OCI-LY3 (cell line): ENCODE measurements at regions not wholly inside any gene's neighbourhood (a gene's known extent, or its start where the extent isn't known, plus 50 kb on each side); places are given as distances from the start of the nearest gene placed in this dataset.

ENCODE experiments used
- H2AFZ ChIP-seq: fragments of 200-600, 300-600 bp; shearing (Covaris generic); 2 replicates; pipeline ENCODE4 v1.6.0; 2014; ENCODE audit warnings: antibody characterized with exemption, low read depth, low read length
- H3K27ac ChIP-seq: fragments of 200-600, 300-600 bp; sonication (generic); 2 replicates; pipeline ENCODE4 v1.5.1; 2014; ENCODE audit warnings: mild to moderate bottlenecking, low read length, moderate library complexity, mixed read lengths
- H3K27me3 ChIP-seq: fragments of 200-600, 300-600 bp; sonication (generic); 2 replicates; pipeline ENCODE4 v1.6.1; 2014; ENCODE audit warnings: low read depth, low read length, mixed read lengths
- H3K36me3 ChIP-seq: fragments of 200-600, 300-600 bp; sonication (generic); replicated peaks from 2 replicates; pipeline ENCODE3; 2014; ENCODE audit warnings: low read depth, low read length, mixed read lengths
- H3K4me1 ChIP-seq: fragments of 300-600, 200-600 bp; sonication (generic); 2 replicates; pipeline ENCODE4 v1.6.1; 2014; ENCODE audit warnings: low read length, mixed read lengths
- H3K4me2 ChIP-seq: fragments of 200-600, 300-600 bp; sonication (generic); 2 replicates; pipeline ENCODE4 v1.6.1; 2014; ENCODE audit warnings: low read length, mixed read lengths
- H3K4me3 ChIP-seq: fragments of 300-600, 200-600 bp; sonication (generic); 2 replicates; pipeline ENCODE4 v1.5.1; 2014; ENCODE audit warnings: antibody characterized with exemption, mild to moderate bottlenecking, low read length, moderate library complexity
- H3K79me2 ChIP-seq: fragments of 300-600, 200-600 bp; shearing (Covaris generic); 2 replicates; pipeline ENCODE4 v1.6.1; 2014; ENCODE audit warnings: mild to moderate bottlenecking, low read length, mixed read lengths
- H3K9ac ChIP-seq: fragments of 300-600, 200-600 bp; shearing (Covaris generic); 2 replicates; pipeline ENCODE4 v1.6.0; 2014; ENCODE audit warnings: mild to moderate bottlenecking, low read length, moderate library complexity
- H3K9me3 ChIP-seq: fragments of 200-600, 300-600 bp; shearing (Covaris generic); 2 replicates; pipeline ENCODE4 v1.6.1; 2014; ENCODE audit warnings: low read length, mixed read lengths; ENCODE audit not compliant: insufficient read depth
- H4K20me1 ChIP-seq: fragments of 200-600, 300-600 bp; sonication (generic); 2 replicates; pipeline ENCODE4 v1.6.1; 2016; ENCODE audit warnings: low read length, mixed read lengths; ENCODE audit not compliant: insufficient read depth
- EZH2phosphoT487 ChIP-seq: fragments of 200-600 bp; shearing (Covaris generic); IDR thresholded peaks from 2 replicates; pipeline ENCODE4 v1.6.1; 2018; ENCODE audit warnings: antibody characterized with exemption, mixed run types, low read depth
- TF ChIP-seq, protein P1 (sequence below): fragments of 200-600, 300-600 bp; sonication (generic); IDR thresholded peaks from 2 replicates; pipeline ENCODE4 v1.5.1; 2014; ENCODE audit warnings: antibody characterized with exemption, low read length, low read depth

DNA sequence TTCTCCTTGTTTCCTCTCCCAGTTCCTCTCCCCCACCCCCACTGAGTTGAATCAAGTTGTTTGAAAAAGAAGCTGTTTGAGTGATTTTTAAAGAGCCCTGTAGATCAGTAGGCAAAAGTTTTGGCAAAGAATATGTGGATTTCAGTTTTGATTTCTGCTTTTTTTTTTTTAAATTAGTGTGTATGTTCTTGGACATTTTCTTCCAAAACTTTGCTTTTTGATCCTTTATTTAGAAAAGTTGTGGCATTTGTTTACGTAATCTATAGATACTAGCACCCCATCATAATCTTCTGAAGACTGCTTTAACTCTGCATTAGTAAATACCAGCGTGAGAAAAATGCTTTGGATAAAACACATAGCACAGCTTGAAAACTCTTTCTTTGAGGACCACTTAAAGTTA, 190.3 kb upstream of the SEL1L start:
- Histone ChIP-seq H3K27me3 (no peaks in the 10 kb centered on the region), H2AFZ (no peak overlapping the region), H4K20me1 (no peaks in the 10 kb centered on the region), H3K9ac (no peak overlapping the region), H3K4me1 (no peaks in the 10 kb centered on the region), H3K4me2 (no peak overlapping the region), H3K79me2 (no peaks in the 10 kb centered on the region), H3K36me3 (no peaks in the 10 kb centered on the region), H3K9me3 (no peaks in the 10 kb centered on the region), H3K4me3 (no peak overlapping the region), H3K27ac (no peak overlapping the region)
- no peak for TF ChIP-seq EZH2phosphoT487

DNA sequence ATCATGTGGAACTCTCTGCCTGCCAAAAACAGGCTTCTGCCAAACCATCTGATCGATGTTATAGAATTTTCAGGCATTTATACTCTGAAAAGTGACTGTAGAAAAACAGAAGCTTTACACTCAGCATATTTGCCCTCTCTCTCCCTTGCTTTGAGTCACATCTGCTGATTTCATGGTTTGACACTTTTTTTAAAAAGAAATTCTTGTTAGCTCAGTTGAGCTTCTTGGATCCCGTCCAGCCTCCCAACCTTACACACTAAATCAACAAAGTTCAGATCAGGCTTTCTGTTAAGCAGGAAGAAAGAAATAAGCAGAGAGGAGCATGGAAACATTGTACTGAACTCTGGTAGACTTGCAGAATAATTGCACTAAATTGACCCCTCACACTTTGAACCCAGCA, 193.6 kb upstream of the SEL1L start:
- Histone ChIP-seq H3K9me3 (no peaks in the 10 kb centered on the region), H3K79me2 (no peaks in the 10 kb centered on the region), H3K4me2 (no peak overlapping the region), H3K36me3 (no peaks in the 10 kb centered on the region), H3K4me1 (no peaks in the 10 kb centered on the region), H3K27me3 (no peaks in the 10 kb centered on the region), H2AFZ (no peak overlapping the region), H3K4me3 (no peak overlapping the region), H3K27ac (no peak overlapping the region), H4K20me1 (no peaks in the 10 kb centered on the region), H3K9ac (no peak overlapping the region)
- TF ChIP-seq EZH2phosphoT487 = no peak
- TF ChIP-seq, protein P1, sequence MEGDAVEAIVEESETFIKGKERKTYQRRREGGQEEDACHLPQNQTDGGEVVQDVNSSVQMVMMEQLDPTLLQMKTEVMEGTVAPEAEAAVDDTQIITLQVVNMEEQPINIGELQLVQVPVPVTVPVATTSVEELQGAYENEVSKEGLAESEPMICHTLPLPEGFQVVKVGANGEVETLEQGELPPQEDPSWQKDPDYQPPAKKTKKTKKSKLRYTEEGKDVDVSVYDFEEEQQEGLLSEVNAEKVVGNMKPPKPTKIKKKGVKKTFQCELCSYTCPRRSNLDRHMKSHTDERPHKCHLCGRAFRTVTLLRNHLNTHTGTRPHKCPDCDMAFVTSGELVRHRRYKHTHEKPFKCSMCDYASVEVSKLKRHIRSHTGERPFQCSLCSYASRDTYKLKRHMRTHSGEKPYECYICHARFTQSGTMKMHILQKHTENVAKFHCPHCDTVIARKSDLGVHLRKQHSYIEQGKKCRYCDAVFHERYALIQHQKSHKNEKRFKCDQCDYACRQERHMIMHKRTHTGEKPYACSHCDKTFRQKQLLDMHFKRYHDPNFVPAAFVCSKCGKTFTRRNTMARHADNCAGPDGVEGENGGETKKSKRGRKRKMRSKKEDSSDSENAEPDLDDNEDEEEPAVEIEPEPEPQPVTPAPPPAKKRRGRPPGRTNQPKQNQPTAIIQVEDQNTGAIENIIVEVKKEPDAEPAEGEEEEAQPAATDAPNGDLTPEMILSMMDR = no peak

DNA sequence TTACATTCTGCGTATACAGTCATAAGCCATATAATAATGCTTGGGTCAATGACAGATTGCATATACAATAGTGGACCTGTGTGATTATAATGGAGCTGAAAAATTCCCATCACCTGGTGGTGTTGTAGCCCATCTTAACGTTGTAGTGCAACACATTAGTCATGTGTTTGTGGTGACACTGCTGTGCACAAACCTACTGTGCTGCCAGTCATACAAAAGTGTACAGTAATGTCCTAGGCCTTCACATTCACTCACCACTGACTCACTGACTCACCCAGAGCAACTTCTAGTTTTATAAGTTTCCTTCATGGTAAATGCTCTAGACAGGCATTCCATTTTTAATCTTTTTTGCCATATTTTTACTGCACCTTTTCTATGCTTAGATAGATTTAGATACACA, 194.8 kb upstream of the SEL1L start:
- H4K20me1 ChIP-seq = no peaks in the 10 kb centered on the region
- no peak overlapping the region for H3K27ac ChIP-seq
- TF ChIP-seq EZH2phosphoT487 = no peak
- TF ChIP-seq, protein P1 = no peak
- H3K4me1 ChIP-seq = no peaks in the 10 kb centered on the region
- no peak overlapping the region for H3K4me2 ChIP-seq
- H3K36me3 ChIP-seq = no peaks in the 10 kb centered on the region
- H3K9ac ChIP-seq = no peak overlapping the region
- no peak overlapping the region for H3K4me3 ChIP-seq
- no peak overlapping the region for H2AFZ ChIP-seq
- no peaks in the 10 kb centered on the region for H3K9me3 ChIP-seq
- no peaks in the 10 kb centered on the region for H3K79me2 ChIP-seq
- no peaks in the 10 kb centered on the region for H3K27me3 ChIP-seq

DNA sequence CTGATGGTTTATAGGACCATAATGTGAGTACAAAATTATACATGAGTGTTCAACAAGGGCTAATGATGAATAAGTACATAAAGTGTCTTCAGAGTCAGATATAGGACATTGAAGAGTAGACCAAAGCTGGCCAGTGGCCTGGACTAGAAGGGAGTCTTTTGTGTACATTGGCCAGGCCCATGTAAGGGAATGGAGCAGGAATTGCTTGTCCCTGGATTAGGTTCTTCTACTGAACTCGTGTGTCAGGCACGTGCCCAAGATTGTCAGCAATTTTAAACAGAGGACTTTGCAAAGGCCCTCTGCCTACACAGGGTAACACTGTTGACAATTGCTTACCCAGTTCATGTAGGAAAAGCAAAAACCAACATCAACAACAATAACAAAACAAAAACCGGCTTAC, 196.0 kb upstream of the SEL1L start:
- H3K9me3 ChIP-seq = no peaks in the 10 kb centered on the region
- H3K27me3 ChIP-seq = no peaks in the 10 kb centered on the region
- TF ChIP-seq EZH2phosphoT487 = no peak
- TF ChIP-seq, protein P1 = no peak
- H4K20me1 ChIP-seq = no peaks in the 10 kb centered on the region
- no peak overlapping the region for H3K9ac ChIP-seq
- no peaks in the 10 kb centered on the region for H3K79me2 ChIP-seq
- H3K27ac ChIP-seq = no peak overlapping the region
- H3K4me2 ChIP-seq = no peak overlapping the region
- no peaks in the 10 kb centered on the region for H3K4me1 ChIP-seq
- no peak overlapping the region for H2AFZ ChIP-seq
- no peaks in the 10 kb centered on the region for H3K36me3 ChIP-seq
- H3K4me3 ChIP-seq = no peak overlapping the region

DNA sequence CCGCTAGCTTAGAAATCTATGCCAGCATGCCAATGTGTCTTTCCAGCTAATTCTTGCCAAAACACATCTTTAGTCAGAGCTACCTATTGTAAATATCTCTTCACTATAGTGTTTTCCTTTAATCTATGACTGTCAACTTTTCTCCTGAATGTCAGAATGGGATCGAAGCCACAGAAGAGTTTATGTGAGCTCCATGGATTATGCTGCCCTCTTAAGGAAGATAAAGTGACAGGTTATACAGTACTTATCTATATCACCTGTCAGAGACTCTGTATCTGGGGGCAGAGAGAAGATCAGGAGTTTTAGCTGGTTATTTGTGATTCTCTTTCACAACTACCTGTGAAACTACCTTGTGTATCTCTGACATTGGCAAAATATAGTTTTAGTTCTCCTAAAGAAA, 204.3 kb upstream of the SEL1L start:
- H3K27ac ChIP-seq = no peak overlapping the region
- TF ChIP-seq, protein P1 = no peak
- no peak for TF ChIP-seq EZH2phosphoT487
- H3K27me3 ChIP-seq = no peaks in the 10 kb centered on the region
- H2AFZ ChIP-seq = no peak overlapping the region
- H3K79me2 ChIP-seq = no peaks in the 10 kb centered on the region
- H3K36me3 ChIP-seq = no peaks in the 10 kb centered on the region
- H3K4me1 ChIP-seq = no peaks in the 10 kb centered on the region
- H3K9me3 ChIP-seq = no peaks in the 10 kb centered on the region
- H3K9ac ChIP-seq = no peak overlapping the region
- H3K4me3 ChIP-seq = no peak overlapping the region
- H4K20me1 ChIP-seq = no peaks in the 10 kb centered on the region
- H3K4me2 ChIP-seq = no peak overlapping the region
